AG09309 (cell line): ENCODE measurements at regions not wholly inside any gene's neighbourhood (a gene's known extent, or its start where the extent isn't known, plus 50 kb on each side); places are given as distances from the start of the nearest gene placed in this dataset.

ENCODE experiments used
- DNase-seq: peaks from one replicate; pipeline ENCODE4 v3.0.0-alpha.2; 2010; ENCODE audit warnings: low read depth
- H3K4me3 ChIP-seq: 2 replicates; pipeline ENCODE4 v1.5.1; 2011; ENCODE audit warnings: mild to moderate bottlenecking, low read depth, low read length, moderate library complexity; ENCODE audit not compliant: control insufficient read depth
- TF ChIP-seq, protein P1 (sequence below): IDR thresholded peaks from 2 replicates; pipeline ENCODE4 v1.5.1; 2011; ENCODE audit warnings: mild to moderate bottlenecking, low read depth, low read length, inconsistent platforms; ENCODE audit not compliant: insufficient read depth, control insufficient read depth; ENCODE audit errors: missing control alignments

- DNase-seq = no peak
- TF ChIP-seq, protein P1, sequence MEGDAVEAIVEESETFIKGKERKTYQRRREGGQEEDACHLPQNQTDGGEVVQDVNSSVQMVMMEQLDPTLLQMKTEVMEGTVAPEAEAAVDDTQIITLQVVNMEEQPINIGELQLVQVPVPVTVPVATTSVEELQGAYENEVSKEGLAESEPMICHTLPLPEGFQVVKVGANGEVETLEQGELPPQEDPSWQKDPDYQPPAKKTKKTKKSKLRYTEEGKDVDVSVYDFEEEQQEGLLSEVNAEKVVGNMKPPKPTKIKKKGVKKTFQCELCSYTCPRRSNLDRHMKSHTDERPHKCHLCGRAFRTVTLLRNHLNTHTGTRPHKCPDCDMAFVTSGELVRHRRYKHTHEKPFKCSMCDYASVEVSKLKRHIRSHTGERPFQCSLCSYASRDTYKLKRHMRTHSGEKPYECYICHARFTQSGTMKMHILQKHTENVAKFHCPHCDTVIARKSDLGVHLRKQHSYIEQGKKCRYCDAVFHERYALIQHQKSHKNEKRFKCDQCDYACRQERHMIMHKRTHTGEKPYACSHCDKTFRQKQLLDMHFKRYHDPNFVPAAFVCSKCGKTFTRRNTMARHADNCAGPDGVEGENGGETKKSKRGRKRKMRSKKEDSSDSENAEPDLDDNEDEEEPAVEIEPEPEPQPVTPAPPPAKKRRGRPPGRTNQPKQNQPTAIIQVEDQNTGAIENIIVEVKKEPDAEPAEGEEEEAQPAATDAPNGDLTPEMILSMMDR = no peak
- no peak overlapping the region for H3K4me3 ChIP-seq
Measured at GRCh38 chr2:226057914-226058313, 658.4 kb downstream of the NYAP2 start.

GRCh38 chr2:226057365-226057764 is 657.9 kb downstream of the NYAP2 start:
- no peak for DNase-seq
- TF ChIP-seq, protein P1 = no peak
- H3K4me3 ChIP-seq = no peak overlapping the region

DNA sequence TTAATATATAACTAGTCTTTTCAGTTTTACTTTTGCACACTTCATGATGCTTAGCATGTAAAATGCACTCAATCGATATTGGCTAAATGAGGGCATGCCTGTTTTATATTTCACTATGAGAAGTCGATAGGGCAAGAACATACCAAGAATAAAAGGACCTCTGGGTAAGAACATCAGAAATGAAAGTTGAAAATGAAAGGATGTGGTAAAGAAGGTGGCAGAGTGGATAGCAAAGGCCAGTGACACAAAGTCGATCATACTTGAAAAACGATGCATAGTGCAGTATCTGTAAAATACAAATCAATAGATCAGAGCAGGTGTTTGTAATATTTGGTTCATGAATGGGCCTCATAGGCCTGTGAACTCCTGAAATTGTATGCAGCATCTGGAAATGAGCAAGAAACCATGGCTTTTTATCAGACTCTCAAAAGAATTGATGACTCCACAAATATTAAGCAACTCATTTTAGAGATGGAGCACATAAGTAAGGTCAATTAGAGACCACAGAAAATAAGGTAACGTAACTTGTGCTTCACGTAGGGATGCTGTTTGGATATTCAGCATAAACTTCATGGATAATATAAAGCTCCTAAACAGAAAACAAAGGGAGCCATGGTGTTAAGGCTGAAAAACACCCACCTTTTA is 653.4 kb downstream of the NYAP2 start:
- DNase-seq = no peak
- TF ChIP-seq, protein P1 = no peak

GRCh38 chr2:226050822-226051221 is 651.3 kb downstream of the NYAP2 start:
- no peak for DNase-seq
- no peak overlapping the region for H3K4me3 ChIP-seq
- TF ChIP-seq, protein P1 = no peak

More for the DNA sequence above, 653.4 kb downstream of the NYAP2 start:
- H3K4me3 ChIP-seq = no peak overlapping the region

DNA sequence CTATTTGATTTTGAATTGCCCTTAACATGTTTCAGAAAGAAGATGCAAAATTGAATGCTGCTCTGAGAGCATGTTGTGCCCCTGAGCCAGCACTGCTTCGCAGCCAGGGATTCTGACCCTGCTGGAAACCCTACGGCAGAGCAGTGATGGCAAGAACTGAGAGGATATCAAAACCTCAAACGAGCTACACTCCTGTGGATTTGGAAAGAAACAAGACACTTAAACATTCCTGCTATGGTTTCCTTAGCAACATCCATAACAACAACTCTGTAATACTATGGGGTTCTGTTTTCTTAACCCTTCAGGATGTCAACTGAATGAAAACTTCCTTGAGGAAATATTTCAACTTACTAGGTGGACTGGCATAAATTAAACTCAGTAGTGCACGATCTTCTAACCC is 649.1 kb downstream of the NYAP2 start:
- TF ChIP-seq, protein P1 = no peak
- no peak overlapping the region for H3K4me3 ChIP-seq
- DNase-seq = peak; percentile 20

GRCh38 chr2:226045080-226045479 is 645.6 kb downstream of the NYAP2 start:
- DNase-seq = no peak
- TF ChIP-seq, protein P1 = no peak
- no peak overlapping the region for H3K4me3 ChIP-seq
